ENCODE measurements at regions not wholly inside any gene's neighbourhood (a gene's known extent, or its start where the extent isn't known, plus 50 kb on each side); places are given as distances from the start of the nearest gene placed in this dataset.

- DNase-seq (ENCODE audit: low read depth, low spot score), result peak; percentile 51
Measured at GRCh38 chr2:111708476-111709180, 175.4 kb downstream of the ANAPC1 start.

GRCh38 chr2:111709321-111709720 is 174.7 kb downstream of the ANAPC1 start:
- no peak for DNase-seq (ENCODE audit: low read depth, low spot score)

GRCh38 chr2:111710085-111710484 is 173.9 kb downstream of the ANAPC1 start:
- peak; percentile 63 for DNase-seq (ENCODE audit: low read depth, low spot score)

- DNase-seq (ENCODE audit: low read depth, low spot score), result no peak
Measured at GRCh38 chr2:111710613-111711012, 173.4 kb downstream of the ANAPC1 start.

GRCh38 chr2:111711270-111711669 is 172.7 kb downstream of the ANAPC1 start:
- DNase-seq (ENCODE audit: low read depth, low spot score), result no peak

GRCh38 chr2:111712361-111712760 is 171.6 kb downstream of the ANAPC1 start:
- no peak for DNase-seq (ENCODE audit: low read depth, low spot score)

GRCh38 chr2:111712940-111713515 is 171.0 kb downstream of the ANAPC1 start:
- no peak for DNase-seq (ENCODE audit: low read depth, low spot score)

GRCh38 chr2:111715987-111716904 is 167.7 kb downstream of the ANAPC1 start:
- peak; percentile 49 for DNase-seq (ENCODE audit: low read depth, low spot score)

GRCh38 chr2:111716905-111717775 is 166.9 kb downstream of the ANAPC1 start:
- DNase-seq (ENCODE audit: low read depth, low spot score), result no peak

All from astrocyte of the hippocampus (primary cell).